Hindlimb muscle (tissue), 1 donor: ENCODE measurements at regions not wholly inside any gene's neighbourhood (a gene's known extent, or its start where the extent isn't known, plus 50 kb on each side); places are given as distances from the start of the nearest gene placed in this dataset.

Experiments
- DNase-seq: peaks from one replicate; pipeline ENCODE4 v3.0.0-alpha.2; 2013

DNA sequence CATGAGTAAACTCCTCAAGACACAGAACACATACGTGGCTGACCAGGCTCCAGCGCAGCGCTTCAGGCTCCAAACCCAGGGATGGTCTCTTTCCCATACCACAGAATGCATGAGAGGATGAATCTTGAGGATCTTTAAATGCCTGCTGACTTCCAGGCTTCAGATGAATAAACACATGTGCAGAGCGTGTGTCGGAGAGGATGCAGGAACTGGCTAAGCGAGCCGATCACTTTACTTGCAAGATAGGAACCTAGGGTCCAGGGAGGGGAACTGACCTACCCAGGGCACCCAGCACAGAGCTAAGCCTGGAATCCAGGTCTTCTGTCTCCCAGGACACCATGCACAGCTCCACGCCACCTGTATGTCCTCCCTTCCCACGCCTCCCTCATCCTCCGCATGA is 209.8 kb downstream of the BCL11B start:
- no peak for DNase-seq

- no peak for DNase-seq
These were observed 209.1 kb downstream of the BCL11B start for GRCh38 chr14:99062772-99063418.

- no peak for DNase-seq
These were observed 208.3 kb downstream of the BCL11B start for GRCh38 chr14:99063620-99064225.

DNA sequence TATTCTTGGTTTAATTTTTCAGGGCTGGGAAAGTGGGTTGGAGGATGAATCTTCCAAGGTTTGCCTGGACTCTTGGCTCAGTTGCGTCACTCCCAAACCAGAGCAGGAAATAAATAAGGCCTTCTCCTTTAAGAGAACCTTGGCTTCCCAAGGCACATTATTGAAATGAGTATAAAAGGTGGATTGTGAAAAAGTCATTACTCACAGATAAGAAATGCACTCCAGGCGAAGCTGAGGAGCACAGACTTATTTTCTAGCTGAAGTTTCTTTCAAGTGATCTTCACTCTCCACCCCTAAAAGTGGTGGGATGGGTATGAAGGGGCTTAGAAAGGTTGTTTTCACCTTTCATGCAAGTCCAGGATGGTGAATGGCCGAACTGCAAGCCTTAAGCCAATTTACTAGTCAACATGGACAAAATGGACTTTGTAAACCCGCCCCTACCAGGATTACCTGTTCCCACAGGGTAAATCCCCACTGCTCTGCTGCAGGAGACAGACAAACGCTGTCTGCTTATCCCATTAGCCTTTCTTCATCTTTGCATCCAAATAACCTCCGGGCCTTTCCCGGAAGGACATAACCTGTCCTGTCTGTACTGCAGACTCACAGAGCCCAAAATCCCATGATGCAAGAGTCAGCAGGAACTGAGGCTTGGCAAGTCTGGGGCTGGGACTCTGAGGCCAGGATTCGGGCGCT is 207.6 kb downstream of the BCL11B start:
- no peak for DNase-seq

GRCh38 chr14:99065551-99065950 is 206.4 kb downstream of the BCL11B start:
- no peak for DNase-seq

DNA sequence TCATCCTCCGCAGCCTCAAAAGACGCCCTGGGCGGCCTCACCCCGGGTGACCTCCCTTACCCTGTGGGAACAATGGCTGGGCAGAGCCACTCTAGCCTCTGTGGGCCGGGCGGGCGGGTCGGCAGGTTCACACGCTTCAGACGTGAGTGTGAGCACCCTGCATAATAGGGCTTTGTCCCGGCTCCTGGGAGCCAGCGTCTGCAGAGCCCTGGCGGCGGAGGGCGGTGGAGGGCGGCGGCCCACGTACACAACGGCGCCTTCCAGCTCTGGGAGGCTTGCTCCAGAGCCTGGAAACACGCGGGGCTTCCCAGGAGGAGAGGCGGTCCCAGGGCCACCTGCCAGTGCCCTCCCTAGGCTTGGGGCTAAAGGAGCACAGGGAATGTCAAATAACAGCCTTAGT is 205.6 kb downstream of the BCL11B start:
- DNase-seq: no peak

GRCh38 chr14:99067141-99067920 is 204.7 kb downstream of the BCL11B start:
- no peak for DNase-seq

DNA sequence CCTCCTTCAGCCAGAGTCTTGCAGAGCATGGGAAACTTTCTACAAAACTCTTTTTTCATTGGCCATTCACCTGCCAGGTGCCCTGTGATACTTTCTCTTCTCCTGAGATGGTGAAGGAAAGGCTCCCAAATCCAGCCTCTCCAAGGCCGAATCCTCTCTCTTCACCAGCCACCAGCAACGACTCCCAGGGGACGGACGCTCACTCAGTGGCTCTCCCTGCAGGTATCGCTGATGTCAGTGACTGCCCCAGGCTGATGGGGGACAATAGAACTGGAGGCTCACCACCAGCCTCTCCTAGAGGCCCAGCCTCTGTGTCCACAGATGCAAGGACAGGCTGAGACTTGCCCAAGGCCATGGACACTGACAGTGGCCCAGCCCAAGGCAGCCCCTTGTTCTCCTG is 204.1 kb downstream of the BCL11B start:
- no peak for DNase-seq

GRCh38 chr14:99069946-99070345 is 202.1 kb downstream of the BCL11B start:
- no peak for DNase-seq

- no peak for DNase-seq
These were observed 199.6 kb downstream of the BCL11B start for GRCh38 chr14:99072433-99072832.

- DNase-seq: no peak
These were observed 199.0 kb downstream of the BCL11B start for GRCh38 chr14:99072956-99073355.

- DNase-seq: no peak
These were observed 198.6 kb downstream of the BCL11B start for GRCh38 chr14:99073431-99073830.

DNA sequence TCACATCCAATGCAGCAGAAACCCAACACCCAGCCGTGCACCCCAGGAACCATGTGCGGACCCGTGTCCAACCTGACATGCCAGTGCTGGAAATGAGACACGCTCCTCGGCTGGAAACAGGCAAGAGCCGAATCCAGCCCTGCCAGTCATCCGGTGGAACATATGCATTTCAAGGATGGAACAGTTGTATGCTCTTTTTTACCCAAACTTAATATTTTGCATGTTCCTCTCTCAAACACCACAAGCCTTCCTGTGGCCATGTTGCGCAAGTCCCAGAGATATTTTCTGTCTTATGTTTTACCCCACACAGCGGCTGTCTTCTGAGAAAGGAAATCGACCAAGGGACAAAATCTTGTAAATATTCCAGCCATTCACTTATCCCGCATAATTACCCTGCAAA is 196.9 kb downstream of the BCL11B start:
- no peak for DNase-seq

DNA sequence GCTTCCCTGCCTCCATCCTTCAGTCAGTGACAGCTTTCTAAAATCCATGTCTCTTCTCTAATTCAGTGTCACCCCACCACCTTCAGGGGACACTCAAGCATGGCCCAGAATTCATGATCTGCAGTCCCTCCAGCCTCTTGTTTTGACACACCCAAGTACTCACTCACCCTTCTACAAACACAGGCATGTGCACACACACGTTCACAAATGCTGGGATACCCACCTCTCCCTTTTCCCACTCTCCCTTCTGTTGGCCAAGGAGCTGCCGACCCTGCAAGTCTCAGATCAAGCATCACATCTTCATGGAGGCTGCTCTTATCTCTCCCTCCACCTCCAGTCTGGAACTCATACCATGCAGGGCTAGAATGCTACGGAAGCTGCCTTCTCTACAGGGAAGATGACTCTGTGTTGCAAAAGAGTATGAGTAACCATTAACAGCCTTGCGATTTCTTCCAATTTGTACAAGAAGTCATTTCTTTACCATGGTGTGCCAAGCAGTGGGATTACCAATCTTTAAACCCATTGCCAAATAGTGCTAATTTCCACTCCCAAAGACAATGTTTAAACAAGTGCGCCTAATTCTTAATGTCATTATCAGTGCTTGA is 196.1 kb downstream of the BCL11B start:
- no peak for DNase-seq

- DNase-seq: no peak
These were observed 194.7 kb downstream of the BCL11B start for GRCh38 chr14:99077076-99077843.

DNA sequence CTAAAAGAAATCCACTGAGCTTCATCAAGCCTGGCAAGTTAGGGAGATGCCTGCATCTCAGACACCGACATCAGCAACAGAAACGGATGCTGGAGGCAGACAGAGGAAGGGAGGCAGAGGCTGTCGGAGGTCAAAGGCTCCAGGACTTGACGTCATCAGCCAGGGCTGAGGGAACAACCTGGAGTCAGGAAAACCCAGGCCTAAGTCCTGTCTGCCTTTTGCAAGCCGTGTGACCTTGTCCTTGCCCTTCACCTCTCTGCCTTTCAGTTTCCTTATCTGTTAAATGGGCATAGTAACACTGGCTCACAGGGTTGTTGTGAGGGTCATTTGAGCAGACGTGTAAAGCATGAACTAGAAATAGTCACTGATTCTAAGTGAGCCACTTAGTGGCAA is 194.2 kb downstream of the BCL11B start:
- DNase-seq: no peak

DNA sequence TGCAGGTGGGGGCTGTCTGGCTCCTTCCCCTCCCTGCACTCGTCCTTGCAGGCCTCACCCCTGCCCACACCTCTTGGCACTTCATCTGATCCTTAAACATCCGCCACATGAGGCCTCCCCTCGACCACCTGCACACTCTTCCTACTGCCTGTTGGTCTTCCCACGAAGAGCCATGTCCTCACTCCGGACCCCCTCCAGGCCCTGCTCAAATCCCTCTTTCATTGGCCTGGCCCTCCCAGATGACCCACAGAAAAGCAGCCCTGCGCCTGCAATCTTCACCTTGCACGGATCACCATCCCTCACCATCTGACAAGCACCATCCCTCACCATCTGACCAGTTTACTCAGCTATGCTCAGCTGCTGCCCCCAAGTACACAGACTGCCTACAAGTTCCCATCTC is 193.6 kb downstream of the BCL11B start:
- no peak for DNase-seq

GRCh38 chr14:99079061-99079727 is 192.8 kb downstream of the BCL11B start:
- DNase-seq: no peak

DNA sequence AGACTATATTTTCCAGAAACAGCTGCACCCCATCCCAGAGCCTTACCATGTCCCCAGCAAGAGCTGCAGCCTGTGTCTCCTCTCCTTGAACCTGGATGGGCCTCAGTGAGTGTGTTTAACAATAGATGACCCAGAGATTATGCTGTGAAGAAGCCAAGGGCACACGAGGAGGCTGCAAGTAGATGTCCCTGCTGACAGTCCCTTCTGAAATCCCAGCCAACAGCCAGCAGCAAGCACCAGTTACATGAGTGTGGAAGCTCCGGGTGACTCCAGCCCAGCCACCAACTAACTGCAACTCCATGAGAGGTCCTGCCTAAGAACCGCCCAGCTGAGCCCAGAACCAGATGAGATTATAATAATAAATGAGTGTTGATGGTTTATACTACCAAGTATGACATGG is 191.7 kb downstream of the BCL11B start:
- DNase-seq: no peak

DNA sequence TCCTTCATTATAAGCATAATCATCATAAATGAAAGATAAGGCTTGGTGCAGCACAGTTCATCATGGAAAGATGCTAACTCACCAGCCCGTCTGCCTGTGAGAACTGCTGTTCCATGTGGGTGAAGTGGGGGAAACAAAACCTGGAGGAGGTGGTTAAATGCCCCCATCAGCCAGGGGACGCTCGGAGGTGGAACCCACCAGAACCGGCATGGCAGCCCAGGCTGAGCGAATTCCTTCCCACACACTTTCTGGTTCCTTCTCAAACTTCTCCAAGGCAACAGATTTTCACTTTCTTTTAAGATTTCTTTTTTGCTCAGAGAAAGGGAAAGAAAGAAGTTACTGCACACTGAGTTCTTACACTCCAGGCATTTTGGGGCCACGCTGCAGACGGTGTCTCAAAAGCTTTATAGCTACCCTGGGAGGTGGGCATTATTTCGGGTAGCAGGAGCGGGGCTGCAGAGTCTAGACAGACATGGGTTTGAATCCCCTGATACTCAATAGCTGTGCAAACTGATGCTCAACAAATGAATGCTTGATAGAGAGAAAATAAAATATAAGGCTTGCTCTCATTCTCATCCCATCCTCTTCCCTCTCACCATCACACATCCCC is 190.7 kb downstream of the BCL11B start:
- DNase-seq: no peak

- DNase-seq: no peak
These were observed 190.1 kb downstream of the BCL11B start for GRCh38 chr14:99081880-99082279.
